ENCODE measurements at regions not wholly inside any gene's neighbourhood (a gene's known extent, or its start where the extent isn't known, plus 50 kb on each side); places are given as distances from the start of the nearest gene placed in this dataset.

DNA sequence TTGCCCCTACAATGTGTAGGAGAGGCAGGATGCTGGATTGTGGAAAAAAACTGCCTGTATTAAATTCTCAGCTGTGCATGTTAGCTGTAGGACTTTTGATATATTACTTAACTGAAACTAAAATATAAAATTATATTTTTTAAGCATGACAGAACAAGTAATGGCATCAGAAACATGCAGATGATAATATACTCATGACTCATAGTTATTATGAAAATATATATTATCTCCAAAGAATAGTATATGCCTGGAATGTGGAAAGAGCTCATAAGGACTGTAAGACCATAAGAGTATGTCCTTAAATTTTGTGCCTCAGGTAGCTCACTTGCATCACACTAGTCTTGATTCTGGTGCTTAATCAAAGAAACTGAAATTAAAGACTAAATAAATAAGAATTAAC is 1100.6 kb downstream of the TECRL start:
- no peak for TF ChIP-seq ZNF274 (IDR thresholded peaks at IDR 0.05; ENCODE audit: insufficient read depth, insufficient read length)
- TF ChIP-seq EP300 (IDR thresholded peaks at IDR 0.05; ENCODE audit: borderline replicate concordance in 1 of 2, control insufficient read depth in 1 of 2, low read depth in 2 of 2, low read length in 2 of 2), result no peak
- no peak for TF ChIP-seq SUZ12 (IDR thresholded peaks at IDR 0.05; ENCODE audit: unreplicated experiment)

All from GM12878 (cell line).